ENCODE measurements at regions not wholly inside any gene's neighbourhood (a gene's known extent, or its start where the extent isn't known, plus 50 kb on each side); places are given as distances from the start of the nearest gene placed in this dataset.

- Histone ChIP-seq H3K4me1 (ENCODE audit: low read depth, poor library complexity, severe bottlenecking) (no peaks in the 10 kb centered on the region), H3K4me2 (no peak overlapping the region), H3K27me3 (ENCODE audit: insufficient read depth, low read depth) (no peaks in the 10 kb centered on the region; the same call in 1 of the 2 replicates), H3K4me3 (IDR thresholded peaks at IDR 0.05; ENCODE audit: insufficient read depth, low read depth, low read length) (no peak overlapping the region), H3K9ac (no peak overlapping the region), H3K36me3 (ENCODE audit: insufficient read depth) (no peaks in the 10 kb centered on the region), H3K27ac (no peak overlapping the region), H2AFZ (ENCODE audit: low read depth) (no peak overlapping the region), H3K79me2 (ENCODE audit: insufficient read depth, low read depth) (no peaks in the 10 kb centered on the region), H4K20me1 (ENCODE audit: insufficient read depth) (no peaks in the 10 kb centered on the region)
- no peak for TF ChIP-seq CTCF (conservative IDR thresholded peaks at IDR 0.05; ENCODE audit: low read depth, low read length)
These were observed 391.8 kb downstream of the MATN1 start for GRCh38 chr1:30331415-30332065.

GRCh38 chr1:30330644-30331043 is 392.7 kb downstream of the MATN1 start:
- no peaks in the 10 kb centered on the region for H4K20me1 ChIP-seq (ENCODE audit: insufficient read depth)
- H3K36me3 ChIP-seq (ENCODE audit: insufficient read depth): no peaks in the 10 kb centered on the region
- H3K4me2 ChIP-seq: no peak overlapping the region

GRCh38 chr1:30329802-30330557 is 393.4 kb downstream of the MATN1 start:
- no peak overlapping the region for H3K4me3 ChIP-seq (IDR thresholded peaks at IDR 0.05; ENCODE audit: insufficient read depth, low read depth, low read length)
- no peak overlapping the region for H2AFZ ChIP-seq (ENCODE audit: low read depth)
- H3K79me2 ChIP-seq (ENCODE audit: insufficient read depth, low read depth): no peaks in the 10 kb centered on the region
- TF ChIP-seq CTCF (conservative IDR thresholded peaks at IDR 0.05; ENCODE audit: low read depth, low read length): no peak
- H3K9ac ChIP-seq: no peak overlapping the region
- no peak overlapping the region for H3K4me2 ChIP-seq
- no peaks in the 10 kb centered on the region for H4K20me1 ChIP-seq (ENCODE audit: insufficient read depth)
- H3K4me1 ChIP-seq (ENCODE audit: low read depth, poor library complexity, severe bottlenecking): no peaks in the 10 kb centered on the region
- H3K36me3 ChIP-seq (ENCODE audit: insufficient read depth): no peaks in the 10 kb centered on the region
- no peak overlapping the region for H3K27ac ChIP-seq
- no peaks in the 10 kb centered on the region; the same call in 1 of the 2 replicates for H3K27me3 ChIP-seq (ENCODE audit: insufficient read depth, low read depth)

More at GRCh38 chr1:30330644-30331043, 392.7 kb downstream of the MATN1 start:
- no peak overlapping the region for H3K9ac ChIP-seq
- TF ChIP-seq CTCF (conservative IDR thresholded peaks at IDR 0.05; ENCODE audit: low read depth, low read length): no peak
- no peaks in the 10 kb centered on the region for H3K79me2 ChIP-seq (ENCODE audit: insufficient read depth, low read depth)
- no peaks in the 10 kb centered on the region for H3K4me1 ChIP-seq (ENCODE audit: low read depth, poor library complexity, severe bottlenecking)
- H3K27ac ChIP-seq: no peak overlapping the region
- no peak overlapping the region for H2AFZ ChIP-seq (ENCODE audit: low read depth)
- H3K4me3 ChIP-seq (IDR thresholded peaks at IDR 0.05; ENCODE audit: insufficient read depth, low read depth, low read length): no peak overlapping the region
- H3K27me3 ChIP-seq (ENCODE audit: insufficient read depth, low read depth): no peaks in the 10 kb centered on the region; the same call in 1 of the 2 replicates

GRCh38 chr1:30329263-30329753 is 394.1 kb downstream of the MATN1 start:
- Histone ChIP-seq H3K79me2 (ENCODE audit: insufficient read depth, low read depth) (no peaks in the 10 kb centered on the region), H3K36me3 (ENCODE audit: insufficient read depth) (no peaks in the 10 kb centered on the region), H3K27ac (no peak overlapping the region), H3K4me1 (ENCODE audit: low read depth, poor library complexity, severe bottlenecking) (no peaks in the 10 kb centered on the region), H3K4me3 (IDR thresholded peaks at IDR 0.05; ENCODE audit: insufficient read depth, low read depth, low read length) (no peak overlapping the region), H3K27me3 (ENCODE audit: insufficient read depth, low read depth) (no peaks in the 10 kb centered on the region; the same call in 1 of the 2 replicates), H3K4me2 (no peak overlapping the region), H2AFZ (ENCODE audit: low read depth) (no peak overlapping the region), H4K20me1 (ENCODE audit: insufficient read depth) (no peaks in the 10 kb centered on the region), H3K9ac (no peak overlapping the region)
- no peak for TF ChIP-seq CTCF (conservative IDR thresholded peaks at IDR 0.05; ENCODE audit: low read depth, low read length)

Data from KMS-11 (cell line).